H9 (cell line): ENCODE measurements at regions not wholly inside any gene's neighbourhood (a gene's known extent, or its start where the extent isn't known, plus 50 kb on each side); places are given as distances from the start of the nearest gene placed in this dataset.

ENCODE experiments used
- DNase-seq: peaks from one replicate; pipeline ENCODE4 v3.0.0-alpha.2; 2017
- H2AFZ ChIP-seq: one replicate; pipeline ENCODE4 v1.6.1; 2013; ENCODE audit warnings: mild to moderate bottlenecking, low read length, control low read depth, moderate library complexity
- H2AK5ac ChIP-seq: 2 replicates; pipeline ENCODE4 v1.6.1; 2013; ENCODE audit warnings: low read length, control low read depth, mixed read lengths; ENCODE audit not compliant: insufficient read length
- H2BK120ac ChIP-seq: one replicate; pipeline ENCODE4 v1.6.1; 2013; ENCODE audit warnings: low read depth, mild to moderate bottlenecking, low read length, control low read depth, inconsistent platforms; ENCODE audit not compliant: poor library complexity, severe bottlenecking
- H2BK12ac ChIP-seq: 2 replicates; pipeline ENCODE4 v1.6.1; 2013; ENCODE audit warnings: low read length, control low read depth, mixed read lengths, low read depth; ENCODE audit not compliant: insufficient read length
- H2BK15ac ChIP-seq: 2 replicates; pipeline ENCODE4 v1.6.1; 2013; ENCODE audit warnings: low read depth, low read length, control low read depth
- H2BK20ac ChIP-seq: one replicate; pipeline ENCODE4 v1.6.1; 2013; ENCODE audit warnings: low read depth, mild to moderate bottlenecking, low read length, control low read depth, inconsistent platforms; ENCODE audit not compliant: poor library complexity, severe bottlenecking
- H2BK5ac ChIP-seq: 2 replicates; pipeline ENCODE4 v1.6.1; 2013; ENCODE audit warnings: low read length, control low read depth, mixed read lengths; ENCODE audit not compliant: insufficient read length
- H3K14ac ChIP-seq: 2 replicates; pipeline ENCODE4 v1.6.1; 2013; ENCODE audit warnings: low read length, control low read depth; ENCODE audit not compliant: insufficient read depth
- H3K18ac ChIP-seq: 2 replicates; pipeline ENCODE4 v1.6.1; 2013; ENCODE audit warnings: low read depth, mild to moderate bottlenecking, mixed read lengths, low read length, control low read depth; ENCODE audit not compliant: insufficient read length
- H3K23ac ChIP-seq: 2 replicates; pipeline ENCODE4 v1.6.1; 2013; ENCODE audit warnings: low read length, control low read depth, mixed read lengths, low read depth; ENCODE audit not compliant: insufficient read length
- H3K23me2 ChIP-seq: 2 replicates; pipeline ENCODE4 v1.6.1; 2013; ENCODE audit warnings: low read depth, mild to moderate bottlenecking, mixed read lengths, low read length, control low read depth; ENCODE audit not compliant: insufficient read length, poor library complexity, severe bottlenecking
- H3K27ac ChIP-seq: 2 replicates; pipeline ENCODE4 v1.5.1; 2013; ENCODE audit warnings: low read length, control low read depth, mixed read lengths, low read depth; ENCODE audit not compliant: insufficient read length
- H3K27me3 ChIP-seq: 2 replicates; pipeline ENCODE4 v1.6.1; 2013; ENCODE audit warnings: low read length, control low read depth, inconsistent platforms; ENCODE audit not compliant: insufficient read depth
- H3K4ac ChIP-seq: 2 replicates; pipeline ENCODE4 v1.6.1; 2013; ENCODE audit warnings: low read depth, mild to moderate bottlenecking, control low read depth, inconsistent platforms, low read length, moderate library complexity
- H3K4me1 ChIP-seq: 2 replicates; pipeline ENCODE4 v1.6.1; 2013; ENCODE audit warnings: low read length, control low read depth, inconsistent platforms; ENCODE audit not compliant: insufficient read depth
- H3K4me2 ChIP-seq: 2 replicates; pipeline ENCODE4 v1.6.1; 2013; ENCODE audit warnings: low read length, control low read depth, mixed read lengths; ENCODE audit not compliant: insufficient read length, insufficient read depth
- H3K56ac ChIP-seq: 2 replicates; pipeline ENCODE4 v1.6.1; 2013; ENCODE audit warnings: low read depth, mild to moderate bottlenecking, mixed read lengths, low read length, control low read depth; ENCODE audit not compliant: insufficient read length
- H3K79me1 ChIP-seq: 2 replicates; pipeline ENCODE4 v1.6.1; 2013; ENCODE audit warnings: low read depth, mild to moderate bottlenecking, moderate library complexity, low read length, control low read depth, inconsistent platforms; ENCODE audit not compliant: insufficient read depth, poor library complexity, severe bottlenecking
- H3K79me2 ChIP-seq: 2 replicates; pipeline ENCODE4 v1.6.1; 2013; ENCODE audit warnings: low read length, control low read depth, inconsistent platforms; ENCODE audit not compliant: insufficient read depth
- H3K9ac ChIP-seq: 2 replicates; pipeline ENCODE4 v1.6.1; 2013; ENCODE audit warnings: low read length, control low read depth, mixed read lengths; ENCODE audit not compliant: insufficient read length; ENCODE audit errors: extremely low read depth
- H3K9me3 ChIP-seq: one replicate; pipeline ENCODE4 v1.6.1; 2013; ENCODE audit warnings: low read depth, low read length, inconsistent platforms; ENCODE audit not compliant: control insufficient read depth
- H3T11ph ChIP-seq: one replicate; pipeline ENCODE4 v1.6.1; 2013; ENCODE audit warnings: mild to moderate bottlenecking, low read length, control low read depth, inconsistent platforms
- H4K20me1 ChIP-seq: one replicate; pipeline ENCODE4 v1.6.1; 2013; ENCODE audit not compliant: control insufficient read depth, insufficient read length, insufficient read depth
- H4K5ac ChIP-seq: 2 replicates; pipeline ENCODE4 v1.6.1; 2013; ENCODE audit warnings: low read depth, mild to moderate bottlenecking, mixed read lengths, low read length, control low read depth; ENCODE audit not compliant: insufficient read length
- H4K8ac ChIP-seq: replicated peaks from 2 replicates; pipeline ENCODE4 v1.6.1; 2013; ENCODE audit warnings: low read length, control low read depth, mixed read lengths, low read depth; ENCODE audit not compliant: insufficient read length
- H4K91ac ChIP-seq: 2 replicates; pipeline ENCODE4 v1.6.1; 2013; ENCODE audit warnings: low read depth, mild to moderate bottlenecking, moderate library complexity, mixed read lengths, low read length, control low read depth; ENCODE audit not compliant: insufficient read length
- H3K27ac Mint-ChIP-seq, 3 experiments: 2 replicates in 2 of 3; 3 replicates in 1 of 3; pipeline ENCODE4 v1.8.0; 2020 to 2021; ENCODE audit warnings: mixed read lengths in 3 of 3, mild to moderate bottlenecking in 1 of 3, moderate library complexity in 1 of 3
- H3K27me3 Mint-ChIP-seq: 2 replicates; pipeline ENCODE4 v1.8.0; 2021; ENCODE audit warnings: low read depth, mild to moderate bottlenecking, moderate library complexity, mixed read lengths
- H3K36me3 Mint-ChIP-seq, 3 experiments: 2 replicates in 2 of 3; 3 replicates in 1 of 3; pipeline ENCODE4 v1.8.0; 2020 to 2021; ENCODE audit warnings: low read depth in 3 of 3, mixed read lengths in 3 of 3; ENCODE audit not compliant: insufficient read depth in 1 of 3
- H3K4me1 Mint-ChIP-seq, 2 experiments: 2 replicates each; pipeline ENCODE4 v1.8.0; 2020; ENCODE audit warnings: mixed read lengths in 2 of 2
- H3K4me3 Mint-ChIP-seq, 2 experiments: 2 replicates in 1 of 2; 3 replicates in 1 of 2; pipeline ENCODE4 v1.8.0; 2020 to 2021; ENCODE audit warnings: mild to moderate bottlenecking in 2 of 2, mixed read lengths in 2 of 2, moderate library complexity in 1 of 2
- H3K9me3 Mint-ChIP-seq, 2 experiments: 2 replicates in 1 of 2; 3 replicates in 1 of 2; pipeline ENCODE4 v1.8.0; 2020; ENCODE audit warnings: mild to moderate bottlenecking in 2 of 2, mixed read lengths in 2 of 2, moderate library complexity in 1 of 2
- WGBS: extraction: QIAGEN DNeasy Blood & Tissue Kit; methylation state at CpG from one replicate; pipeline ENCODE4 v1.1.7; 2013; ENCODE audit warnings: missing lambda C conversion rate, low lambda C conversion rate, mixed read lengths; ENCODE audit not compliant: insufficient read length; ENCODE audit errors: extremely low coverage; 5-methylcytosine and 5-hydroxymethylcytosine counted together
- TF ChIP-seq, protein P1 (sequence below): fragments of 200-600 bp; sonication (generic); conservative IDR thresholded peaks from 3 replicates; pipeline ENCODE4 v1.8.0; 2021; ENCODE audit warnings: antibody characterized with exemption, mild to moderate bottlenecking

- H3K27ac ChIP-seq: no peak overlapping the region
- TF ChIP-seq, protein P1, sequence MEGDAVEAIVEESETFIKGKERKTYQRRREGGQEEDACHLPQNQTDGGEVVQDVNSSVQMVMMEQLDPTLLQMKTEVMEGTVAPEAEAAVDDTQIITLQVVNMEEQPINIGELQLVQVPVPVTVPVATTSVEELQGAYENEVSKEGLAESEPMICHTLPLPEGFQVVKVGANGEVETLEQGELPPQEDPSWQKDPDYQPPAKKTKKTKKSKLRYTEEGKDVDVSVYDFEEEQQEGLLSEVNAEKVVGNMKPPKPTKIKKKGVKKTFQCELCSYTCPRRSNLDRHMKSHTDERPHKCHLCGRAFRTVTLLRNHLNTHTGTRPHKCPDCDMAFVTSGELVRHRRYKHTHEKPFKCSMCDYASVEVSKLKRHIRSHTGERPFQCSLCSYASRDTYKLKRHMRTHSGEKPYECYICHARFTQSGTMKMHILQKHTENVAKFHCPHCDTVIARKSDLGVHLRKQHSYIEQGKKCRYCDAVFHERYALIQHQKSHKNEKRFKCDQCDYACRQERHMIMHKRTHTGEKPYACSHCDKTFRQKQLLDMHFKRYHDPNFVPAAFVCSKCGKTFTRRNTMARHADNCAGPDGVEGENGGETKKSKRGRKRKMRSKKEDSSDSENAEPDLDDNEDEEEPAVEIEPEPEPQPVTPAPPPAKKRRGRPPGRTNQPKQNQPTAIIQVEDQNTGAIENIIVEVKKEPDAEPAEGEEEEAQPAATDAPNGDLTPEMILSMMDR: no peak
Measured at GRCh38 chr2:2849464-2850217, 518.6 kb upstream of the MYT1L start.

More at GRCh38 chr2:2849464-2850217, 518.6 kb upstream of the MYT1L start:
- whole genome bisulfite sequencing: no CpG with 5 or more reads among the region's 15 CpGs
- Histone ChIP-seq H2BK20ac (no peak overlapping the region), H2BK5ac (no peak overlapping the region), H4K20me1 (no peaks in the 10 kb centered on the region), H2AK5ac (no peak overlapping the region), H4K5ac (no peak overlapping the region), H3K27me3 (no peaks in the 10 kb centered on the region), H3K4me2 (no peak overlapping the region), H3K23me2 (no peaks in the 10 kb centered on the region), H3K4me1 (no peaks in the 10 kb centered on the region; the same call in 1 of the 2 replicates), H4K8ac (no peak overlapping the region), H2AFZ (no peak overlapping the region), H2BK15ac (no peak overlapping the region), H2BK12ac (no peak overlapping the region), H3K9me3 (no peaks in the 10 kb centered on the region), H3K79me1 (no peaks in the 10 kb centered on the region), H3K18ac (no peak overlapping the region), H2BK120ac (no peak overlapping the region), H3K4ac (no peak overlapping the region), H3T11ph (no peak overlapping the region), H3K79me2 (no peaks in the 10 kb centered on the region), H3K9ac (no peak overlapping the region), H3K14ac (no peak overlapping the region; the same call in 1 of the 2 replicates), H3K56ac (no peak overlapping the region), H3K23ac (no peak overlapping the region), H4K91ac (no peak overlapping the region)
- no peak overlapping the region for H3K4me3 Mint-ChIP-seq
- H3K4me1 Mint-ChIP-seq: peaks cover 13 to 22% of the 10 kb centered on the region in 2 experiments
- no peaks in the 10 kb centered on the region; the same call in 1 of the 2 replicates for H3K27me3 Mint-ChIP-seq
- no peaks in the 10 kb centered on the region for H3K9me3 Mint-ChIP-seq
- no peaks in the 10 kb centered on the region for H3K36me3 Mint-ChIP-seq
- no peak overlapping the region; a peak in 1 of 7 replicates for H3K27ac Mint-ChIP-seq
- DNase-seq: no peak
